ENCODE measurements at regions not wholly inside any gene's neighbourhood (a gene's known extent, or its start where the extent isn't known, plus 50 kb on each side); places are given as distances from the start of the nearest gene placed in this dataset.

DNA sequence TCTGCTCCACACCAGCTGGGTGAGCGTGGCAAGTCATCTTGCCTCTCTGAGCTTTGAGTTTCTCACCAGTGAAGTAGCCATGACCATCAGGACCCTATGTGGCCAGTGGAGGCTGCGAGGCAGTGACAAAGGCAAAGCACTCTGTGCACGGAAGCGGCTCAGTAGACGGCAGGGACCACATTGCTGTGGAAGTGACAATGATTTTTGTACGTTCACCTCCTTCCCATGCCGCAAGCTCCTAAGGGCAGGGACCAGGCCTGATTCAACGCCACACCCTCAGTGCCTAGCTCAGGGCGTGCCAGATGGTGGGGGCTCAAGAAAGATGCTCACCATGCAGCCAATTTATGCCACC lies 210.5 kb downstream of the MATN1 start:
- TF ChIP-seq POLR2A (IDR thresholded peaks at IDR 0.05; ENCODE audit: low read length), result no peak
- TF ChIP-seq GATA1 (IDR thresholded peaks at IDR 0.05; ENCODE audit: low read depth, low read length), result no peak

Measured in erythroblast (primary cell).